CD4-positive, alpha-beta T cell (primary cell): ENCODE measurements at regions not wholly inside any gene's neighbourhood (a gene's known extent, or its start where the extent isn't known, plus 50 kb on each side); places are given as distances from the start of the nearest gene placed in this dataset.
A peak's percentile ranks its signal among the peaks of the same experiment; 100 is the strongest.
"Not testable (repeated sequence)": the region's sequence is repeated elsewhere in the genome, so short reads cannot be mapped to it uniquely, and the experiment has no call there.

Source experiments
- ATAC-seq: fragments of 200-7000 bp; cut with Tn5 transposase; one replicate; pipeline ENCODE4 v1.10.0; 2022; ENCODE audit warnings: mild to moderate bottlenecking; ENCODE audit not compliant: poor library complexity
- CTCF ChIA-PET: fragments of 350-600 bp; sonication (Branson Sonifier 250); formaldehyde crosslinking; loops from one replicate; lab custom pipeline; 2021; ENCODE audit warnings: antibody characterized with exemption, inconsistent platforms; lab: Charles Lee
- POLR2A ChIA-PET: fragments of 350-600 bp; sonication (Branson Sonifier 250); formaldehyde crosslinking; loops from one replicate; lab custom pipeline; 2021; ENCODE audit warnings: antibody characterized with exemption, inconsistent platforms; lab: Charles Lee
- DNase-seq, 14 experiments: peaks; one replicate each; pipeline ENCODE4 v3.0.0-alpha.2; 2013 to 2020; ENCODE audit warnings: mixed read lengths in 2 of 14
- H3K27ac ChIP-seq, 2 donors: one replicate each; pipeline versions ENCODE4 v1.5.1 to v1.7.0; 2013; ENCODE audit warnings: low read length in 2 of 2, low read depth in 1 of 2, mild to moderate bottlenecking in 1 of 2
- H3K27me3 ChIP-seq, 2 experiments: 1 replicate in 1 of 2; 2 replicates in 1 of 2; pipeline versions ENCODE4 v1.6.1 to v1.7.0; 2013; ENCODE audit warnings: low read length in 2 of 2, control low read depth in 1 of 2, mild to moderate bottlenecking in 1 of 2, moderate library complexity in 1 of 2; ENCODE audit not compliant: insufficient read depth in 2 of 2, control insufficient read depth in 1 of 2
- H3K36me3 ChIP-seq: one replicate; pipeline ENCODE4 v1.6.1; 2013; ENCODE audit warnings: low read length, control low read depth; ENCODE audit not compliant: insufficient read depth
- H3K4me1 ChIP-seq: one replicate; pipeline ENCODE4 v1.6.1; 2013; ENCODE audit warnings: low read length, control low read depth; ENCODE audit not compliant: insufficient read depth
- H3K4me3 ChIP-seq: one replicate; pipeline ENCODE4 v1.5.1; 2013; ENCODE audit warnings: mild to moderate bottlenecking, low read length, moderate library complexity
- H3K9me3 ChIP-seq, 2 experiments: 1 replicate in 1 of 2; 2 replicates in 1 of 2; pipeline versions ENCODE4 v1.6.1 to v1.7.0; 2013; ENCODE audit warnings: low read length in 2 of 2, mild to moderate bottlenecking in 2 of 2, control low read depth in 1 of 2, moderate library complexity in 1 of 2; ENCODE audit not compliant: control insufficient read depth in 1 of 2, insufficient read depth in 1 of 2
- H3K27ac Mint-ChIP-seq: one replicate; pipeline ENCODE4 v1.8.0; 2020; ENCODE audit warnings: mixed read lengths
- H3K27me3 Mint-ChIP-seq: one replicate; pipeline ENCODE4 v1.8.0; 2021; ENCODE audit warnings: mixed read lengths
- H3K36me3 Mint-ChIP-seq: one replicate; pipeline ENCODE4 v1.8.0; 2021; ENCODE audit warnings: low read depth, mixed read lengths
- H3K4me1 Mint-ChIP-seq: one replicate; pipeline ENCODE4 v1.8.0; 2021; ENCODE audit warnings: low read depth, mixed read lengths
- H3K4me3 Mint-ChIP-seq: one replicate; pipeline ENCODE4 v1.8.0; 2020; ENCODE audit warnings: mild to moderate bottlenecking, mixed read lengths
- H3K9me3 Mint-ChIP-seq: one replicate; pipeline ENCODE4 v1.8.0; 2020; ENCODE audit warnings: mixed read lengths
- CTCF ChIP-seq: fragments of 200-600 bp; IDR thresholded peaks from one replicate; pipeline ENCODE4 v1.8.0; 2022; ENCODE audit warnings: antibody characterized with exemption, mild to moderate bottlenecking
- intact Hi-C, 2 experiments: fragments of 100-400 bp; cut with DNase I in 1 of 2; cut with micrococcal nuclease in 1 of 2; formaldehyde crosslinking; loops; one replicate each; pipeline versions ENCODE4 v1.15.1 to v1.9.0; 2023 to 2025; cut with DNase I, micrococcal nuclease

GRCh38 chr2:222362336-222362735, 62.0 kb upstream of the SGPP2 start:
- no peaks in the 10 kb centered on the region for H3K4me1 ChIP-seq

GRCh38 chr2:222364285-222364895, 60.0 kb upstream of the SGPP2 start:
- intact Hi-C loops: no loop called here
- Mint-ChIP-seq H3K9me3 (peaks cover 2% of the 10 kb centered on the region), H3K27ac (no peak overlapping the region), H3K36me3 (no peaks in the 10 kb centered on the region), H3K4me1 (no peaks in the 10 kb centered on the region), H3K4me3 (no peak overlapping the region), H3K27me3 (peaks cover 15% of the 10 kb centered on the region)
- Histone ChIP-seq H3K27ac (no peak overlapping the region), H3K27me3 (no peaks in the 10 kb centered on the region), H3K4me1 (no peaks in the 10 kb centered on the region), H3K9me3 (peaks cover 4% of the 10 kb centered on the region in 2 experiments), H3K36me3 (no peaks in the 10 kb centered on the region), H3K4me3 (no peak overlapping the region)
- ATAC-seq (no peak), DNase-seq (peak in 2 of 14 experiments; percentile 12 to 15)
- CTCF ChIA-PET: no interaction called here
- TF ChIP-seq CTCF: no peak
- POLR2A ChIA-PET: no interaction called here

More at GRCh38 chr2:222362336-222362735, 62.0 kb upstream of the SGPP2 start:
- TF ChIP-seq CTCF: no peak
- CTCF ChIA-PET: no interaction called here
- Mint-ChIP-seq H3K27ac (no peak overlapping the region), H3K27me3 (peaks cover 19% of the 10 kb centered on the region), H3K9me3 (peaks cover 2% of the 10 kb centered on the region), H3K36me3 (no peaks in the 10 kb centered on the region), H3K4me1 (no peaks in the 10 kb centered on the region), H3K4me3 (no peak overlapping the region)
- peaks cover 0 to 4% of the 10 kb centered on the region in 2 experiments for H3K9me3 ChIP-seq
- intact Hi-C loops: no loop called here
- H3K36me3 ChIP-seq: no peaks in the 10 kb centered on the region
- no peak overlapping the region for H3K27ac ChIP-seq
- H3K4me3 ChIP-seq: no peak overlapping the region
- POLR2A ChIA-PET: no interaction called here
- H3K27me3 ChIP-seq: no peaks in the 10 kb centered on the region
- no peak for DNase-seq
- ATAC-seq: no peak

GRCh38 chr2:222368280-222368679, 56.1 kb upstream of the SGPP2 start:
- ATAC-seq, POLR2A ChIA-PET: not testable (repeated sequence)

GRCh38 chr2:222372993-222373392, 51.4 kb upstream of the SGPP2 start:
- intact Hi-C loops: no loop called here
- DNase-seq (no peak), ATAC-seq (no peak)
- no peak overlapping the region for H3K27ac ChIP-seq
- no peak overlapping the region for H3K4me3 ChIP-seq
- H3K4me3 Mint-ChIP-seq: no peak overlapping the region
- H3K9me3 ChIP-seq: peaks cover 0 to 12% of the 10 kb centered on the region in 2 experiments
- no peaks in the 10 kb centered on the region for H3K4me1 Mint-ChIP-seq
- H3K36me3 ChIP-seq: no peaks in the 10 kb centered on the region
- H3K9me3 Mint-ChIP-seq: peaks cover 2% of the 10 kb centered on the region
- H3K4me1 ChIP-seq: no peaks in the 10 kb centered on the region
- no peak overlapping the region for H3K27ac Mint-ChIP-seq
- no peaks in the 10 kb centered on the region for H3K36me3 Mint-ChIP-seq
- H3K27me3 Mint-ChIP-seq: peaks cover 14% of the 10 kb centered on the region
- H3K27me3 ChIP-seq: peaks cover 0 to 3% of the 10 kb centered on the region in 2 experiments
- ChIA-PET CTCF (no interaction called here), POLR2A (no interaction called here)
- no peak for TF ChIP-seq CTCF

More at GRCh38 chr2:222368280-222368679, 56.1 kb upstream of the SGPP2 start:
- intact Hi-C loops, H3K36me3 ChIP-seq, H3K27ac Mint-ChIP-seq, H3K4me1 Mint-ChIP-seq, H3K27ac ChIP-seq, H3K36me3 Mint-ChIP-seq, H3K4me3 Mint-ChIP-seq, H3K4me3 ChIP-seq, DNase-seq, H3K27me3 ChIP-seq, H3K4me1 ChIP-seq, CTCF ChIA-PET, H3K9me3 Mint-ChIP-seq, H3K9me3 ChIP-seq: not testable (repeated sequence)
- peaks cover 20% of the 10 kb centered on the region for H3K27me3 Mint-ChIP-seq
